ENCODE measurements at regions not wholly inside any gene's neighbourhood (a gene's known extent, or its start where the extent isn't known, plus 50 kb on each side); places are given as distances from the start of the nearest gene placed in this dataset.

GRCh38 chr7:22664988-22665798 is 61.8 kb upstream of the IL6 start:
- TF ChIP-seq YY1 (IDR thresholded peaks at IDR 0.05; ENCODE audit: low read depth) (no peak), POLR2AphosphoS5 (IDR thresholded peaks at IDR 0.05; ENCODE audit: low read depth, low read length) (no peak), CTCF (IDR thresholded peaks at IDR 0.05) (no peak), FOXJ3 (CRISPR knock-in tag; IDR thresholded peaks at IDR 0.05) (no peak), SMC3 (IDR thresholded peaks at IDR 0.05; ENCODE audit: low read depth, low read length) (no peak)

All from SK-N-SH (cell line).